ENCODE measurements at regions not wholly inside any gene's neighbourhood (a gene's known extent, or its start where the extent isn't known, plus 50 kb on each side); places are given as distances from the start of the nearest gene placed in this dataset.

DNA sequence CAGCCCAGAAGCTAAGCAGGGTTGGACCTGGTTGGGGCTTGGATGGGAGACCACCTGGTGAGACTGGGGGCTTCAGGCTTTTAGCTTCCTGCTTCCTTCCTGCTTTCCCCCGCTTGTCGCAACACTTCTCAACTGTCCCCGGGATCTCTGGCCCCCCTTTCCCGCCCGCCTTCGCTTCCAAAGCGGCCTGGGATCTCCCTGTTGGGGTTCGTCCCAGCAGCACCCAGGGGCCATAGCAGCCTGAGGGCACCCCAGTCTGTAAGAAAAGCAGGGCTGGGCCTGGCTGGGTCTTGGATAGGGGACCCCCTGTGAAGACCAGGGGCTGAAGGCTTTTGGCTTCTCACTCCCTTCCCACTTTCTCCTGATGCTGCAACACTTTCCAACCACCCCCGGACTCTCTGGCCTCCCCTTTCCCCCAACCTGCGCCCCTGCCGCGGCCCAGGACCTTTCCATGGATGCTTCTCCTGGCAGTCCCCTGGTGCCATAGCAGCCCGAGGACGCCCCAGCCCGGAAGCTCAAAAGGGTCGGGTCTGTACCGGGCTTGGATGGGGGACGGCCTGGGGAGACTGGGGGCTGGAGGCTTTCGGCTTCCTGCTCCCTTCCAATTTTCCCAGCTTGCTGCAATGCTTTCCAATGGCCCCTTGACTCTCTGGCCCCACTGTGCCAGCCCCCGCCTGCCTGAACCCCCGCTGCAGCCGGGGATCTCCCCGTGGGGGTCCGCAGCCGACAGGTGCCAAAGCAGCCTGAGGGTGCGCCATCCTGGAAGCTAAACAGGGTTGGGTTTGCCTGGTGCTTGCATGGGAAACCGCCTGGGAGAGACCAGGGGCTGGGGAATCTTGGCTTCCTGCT is 2276.2 kb downstream of the TP53TG3F start:
- no peak for DNase-seq

DNA sequence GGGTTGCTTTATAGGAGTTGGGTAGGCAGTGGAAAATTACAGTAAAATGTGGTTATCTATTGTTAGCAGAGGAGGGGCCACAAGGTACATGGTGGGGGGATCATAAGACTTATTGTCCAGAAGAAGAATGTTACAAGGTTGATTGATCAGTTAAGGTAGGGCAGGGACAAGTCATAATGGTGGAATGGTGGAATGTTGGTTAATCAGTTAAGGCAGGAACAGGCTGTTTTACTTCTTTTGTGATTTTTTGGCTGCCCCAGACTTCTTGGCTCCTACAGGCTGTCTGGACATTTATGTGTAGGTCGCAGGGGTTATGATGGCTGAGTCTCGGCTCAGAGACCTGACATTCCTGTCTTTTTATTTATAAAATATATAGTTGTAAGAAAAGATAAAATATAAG is 2277.1 kb downstream of the TP53TG3F start:
- DNase-seq, result no peak

GRCh38 chr16:35737076-35737475 is 2277.7 kb downstream of the TP53TG3F start:
- no peak for DNase-seq

- no peak for DNase-seq
These were observed 2282.1 kb downstream of the TP53TG3F start for GRCh38 chr16:35741546-35741945.

- DNase-seq, result no peak
These were observed 2283.8 kb downstream of the TP53TG3F start for GRCh38 chr16:35743101-35743692.

DNA sequence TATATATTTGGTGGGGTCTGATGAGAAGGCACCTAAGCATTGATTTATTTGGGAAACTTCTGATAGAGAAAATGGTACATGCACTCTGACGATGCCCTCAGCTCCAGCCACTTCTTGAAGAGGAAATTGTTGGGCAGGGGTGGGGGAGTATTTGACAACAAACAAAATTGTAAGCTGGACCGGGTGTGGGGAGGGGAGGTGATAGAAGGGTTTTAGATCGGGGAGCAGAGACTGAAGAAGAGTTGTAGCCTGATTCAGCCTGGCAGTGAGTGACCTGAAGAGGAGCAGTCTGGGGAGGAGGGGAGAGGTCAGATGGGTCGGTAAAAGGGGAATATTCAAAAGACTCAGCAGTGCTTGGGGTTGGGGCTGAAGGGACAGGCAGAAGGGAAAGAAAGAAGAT is 2284.7 kb downstream of the TP53TG3F start:
- DNase-seq, result no peak

GRCh38 chr16:35744726-35745125 is 2285.3 kb downstream of the TP53TG3F start:
- no peak for DNase-seq

GRCh38 chr16:35745191-35745590 is 2285.8 kb downstream of the TP53TG3F start:
- DNase-seq, result no peak

DNA sequence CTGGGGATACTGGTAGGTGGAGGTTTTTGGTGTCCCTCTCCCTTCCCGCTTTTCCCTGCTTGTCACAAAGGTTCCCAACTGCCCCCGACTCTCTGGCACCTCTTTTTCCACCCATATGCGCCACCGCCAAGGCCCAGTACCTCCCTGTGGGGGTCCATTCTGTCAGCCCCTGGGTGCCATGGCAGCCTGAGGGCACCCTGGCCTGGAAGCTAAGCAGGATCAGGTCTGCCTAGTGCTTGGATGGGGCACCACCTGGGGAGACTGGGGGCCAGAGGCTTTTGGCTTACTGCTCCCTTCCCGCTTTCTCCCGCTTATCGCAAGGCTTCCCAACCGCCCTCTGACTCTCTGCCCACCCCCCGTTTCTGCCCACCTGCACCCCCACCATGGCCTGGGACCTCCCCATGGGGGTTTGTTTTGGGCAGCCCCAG is 2286.4 kb downstream of the TP53TG3F start:
- DNase-seq, result no peak

DNA sequence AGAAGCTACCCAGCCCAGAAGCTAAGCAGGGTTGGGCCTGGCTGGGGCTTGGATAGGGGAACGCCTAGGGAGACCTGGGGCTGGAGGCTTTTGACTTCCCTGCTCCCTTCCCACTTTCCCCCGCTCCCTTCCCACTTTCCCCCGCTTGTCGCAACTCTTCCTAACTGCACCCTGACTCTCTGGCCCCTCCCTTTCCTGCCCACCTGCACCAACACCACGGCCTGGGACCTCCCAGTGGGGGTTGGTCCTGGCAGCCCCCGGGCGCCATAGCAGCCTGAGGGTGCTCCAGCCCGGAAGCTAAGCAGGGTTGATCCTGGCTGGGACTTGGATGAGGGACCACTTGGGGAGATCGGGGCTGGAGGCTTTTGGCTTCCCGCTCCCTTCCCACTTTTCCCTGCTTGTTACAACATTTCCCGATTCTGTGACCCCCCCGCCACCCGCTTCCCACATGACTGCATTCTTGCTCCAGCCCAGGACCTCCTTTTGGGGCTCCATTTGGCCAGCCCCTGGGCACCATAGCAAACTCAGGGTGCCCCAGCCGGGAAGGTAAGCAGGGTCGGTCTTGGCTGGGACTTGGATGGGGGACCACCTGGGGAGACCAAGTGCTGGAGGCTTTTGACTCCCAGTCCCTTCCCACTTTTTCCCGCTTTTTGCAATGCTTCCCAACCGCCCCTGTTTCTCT is 2287.0 kb downstream of the TP53TG3F start:
- no peak for DNase-seq

DNA sequence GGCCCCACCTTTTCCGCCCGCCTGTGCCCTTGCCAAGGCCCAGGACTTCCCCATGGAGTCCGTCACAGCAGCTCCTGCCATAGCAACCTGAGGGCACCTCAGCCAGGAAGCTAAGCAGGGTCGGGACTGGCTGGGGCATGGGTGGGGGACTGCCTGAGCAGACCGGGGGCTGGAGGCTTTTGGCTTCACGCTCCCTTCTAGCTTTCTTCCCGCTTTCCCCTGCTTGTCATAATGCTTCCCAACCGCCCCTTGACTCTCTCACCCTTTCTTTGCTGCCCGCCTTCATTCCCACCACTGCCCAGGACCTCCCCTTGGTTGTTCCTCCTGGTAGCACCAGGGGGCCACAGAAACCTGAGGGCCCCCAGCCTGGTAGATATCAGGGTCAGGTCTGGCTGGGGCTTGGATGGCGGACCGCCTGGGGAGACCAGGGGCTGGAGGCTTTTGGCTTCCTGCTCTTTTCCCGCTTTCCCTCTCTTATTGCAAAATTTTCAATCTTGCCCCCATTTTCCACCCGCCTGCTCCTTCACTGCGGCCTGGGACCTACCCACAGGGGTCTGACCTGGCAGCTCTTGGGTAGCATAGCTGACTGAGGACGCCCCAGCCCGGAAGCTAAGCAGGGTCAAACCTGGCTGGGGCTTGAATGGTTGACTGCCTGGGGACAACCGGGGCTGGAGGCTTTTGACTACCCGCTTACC is 2287.7 kb downstream of the TP53TG3F start:
- no peak for DNase-seq

DNA sequence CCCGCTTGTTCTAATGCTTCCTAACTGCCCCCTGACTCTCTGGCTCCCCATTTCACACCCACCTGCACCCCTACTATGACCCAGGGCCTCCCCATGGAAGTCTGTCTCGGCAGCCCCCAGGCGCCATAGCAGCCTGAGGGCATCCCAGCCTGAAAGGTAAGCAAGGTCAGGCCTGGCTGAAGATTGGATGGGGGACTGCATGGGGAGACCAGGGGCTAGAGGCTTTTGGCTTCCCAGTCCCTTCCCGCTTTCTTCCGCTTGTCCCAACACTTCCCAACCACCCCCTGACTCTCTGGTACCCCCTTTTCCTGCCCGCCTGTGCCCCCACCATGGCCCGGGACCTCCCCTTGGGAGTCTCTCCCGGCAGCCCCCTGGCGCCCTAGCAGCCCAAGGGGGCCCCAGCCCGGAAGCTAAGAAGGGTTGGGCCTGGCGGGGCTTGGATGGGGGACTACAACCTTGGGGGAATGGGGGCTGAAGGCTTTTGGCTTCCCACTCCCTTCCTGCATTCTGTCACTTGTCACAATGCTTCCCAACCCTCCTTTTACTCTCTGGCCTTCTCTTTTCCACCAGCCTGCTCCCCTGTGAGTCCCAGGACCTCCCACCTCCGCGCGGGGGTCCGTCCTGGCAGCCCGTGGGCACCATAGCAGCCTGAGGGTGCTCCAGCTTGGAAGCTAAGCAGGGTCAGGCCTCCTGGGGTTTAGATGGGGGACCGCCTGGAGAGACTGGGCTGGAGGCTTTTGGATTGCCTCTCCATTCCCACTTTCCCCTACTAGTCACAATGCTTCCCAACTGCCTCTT is 2288.4 kb downstream of the TP53TG3F start:
- DNase-seq, result no peak

DNA sequence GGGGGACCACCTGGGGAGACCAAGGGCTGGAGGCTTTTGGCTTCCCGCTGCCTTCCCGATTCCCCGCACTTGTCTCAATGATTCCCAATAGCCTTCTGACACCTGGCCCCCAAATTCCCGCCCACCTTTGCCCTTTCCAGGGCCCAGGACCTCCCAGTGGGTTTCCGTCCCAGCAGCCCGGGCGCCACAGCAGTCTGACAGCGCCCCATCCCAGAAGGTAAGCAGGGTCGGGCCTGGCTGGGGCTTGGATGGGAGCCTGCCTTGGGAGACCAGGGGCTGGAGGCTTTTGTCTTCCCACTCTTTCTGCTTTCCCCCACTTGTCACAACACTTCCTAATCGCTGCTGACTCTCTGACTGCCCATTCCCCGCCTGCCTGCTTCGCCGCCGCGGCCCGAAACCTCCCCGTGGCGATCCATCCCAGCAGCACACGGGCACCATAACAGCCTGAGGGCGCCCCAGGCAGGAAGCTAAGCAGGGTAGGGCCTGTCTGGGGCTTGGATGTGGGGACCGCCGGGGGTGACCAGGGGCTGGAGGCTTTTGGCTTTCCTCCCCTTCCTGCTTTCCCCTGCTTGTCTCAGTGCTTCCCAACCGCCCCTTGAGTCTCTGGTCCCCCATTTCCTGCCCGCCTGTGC is 2289.3 kb downstream of the TP53TG3F start:
- no peak for DNase-seq

- no peak for DNase-seq
These were observed 2290.1 kb downstream of the TP53TG3F start for GRCh38 chr16:35749253-35750141.

DNA sequence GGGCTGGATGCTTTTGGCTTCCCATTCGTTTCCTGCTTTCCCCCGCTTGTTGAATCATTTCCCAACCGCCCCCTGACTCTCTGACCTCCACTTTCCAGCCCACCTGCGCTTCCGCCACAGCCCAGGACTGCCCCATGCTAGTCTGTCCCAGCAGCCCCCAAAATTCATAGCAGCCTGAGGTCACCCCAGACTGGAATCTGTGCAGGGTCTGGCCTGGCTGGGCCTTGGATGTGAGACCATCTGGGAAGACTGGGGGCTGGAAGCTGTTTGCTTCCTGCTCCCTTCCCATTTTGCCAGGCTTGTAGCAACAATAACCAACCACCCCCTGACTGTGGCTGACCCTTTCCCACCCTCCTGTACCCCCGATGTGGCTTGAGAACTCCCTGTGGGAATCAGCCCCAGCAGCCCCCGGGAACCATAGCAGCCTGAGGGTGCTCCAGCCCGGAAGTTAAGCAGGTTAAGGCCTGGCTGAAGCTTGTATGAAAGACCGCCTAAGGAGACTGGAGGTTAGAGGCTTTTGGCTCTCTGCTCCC is 2290.8 kb downstream of the TP53TG3F start:
- no peak for DNase-seq

DNA sequence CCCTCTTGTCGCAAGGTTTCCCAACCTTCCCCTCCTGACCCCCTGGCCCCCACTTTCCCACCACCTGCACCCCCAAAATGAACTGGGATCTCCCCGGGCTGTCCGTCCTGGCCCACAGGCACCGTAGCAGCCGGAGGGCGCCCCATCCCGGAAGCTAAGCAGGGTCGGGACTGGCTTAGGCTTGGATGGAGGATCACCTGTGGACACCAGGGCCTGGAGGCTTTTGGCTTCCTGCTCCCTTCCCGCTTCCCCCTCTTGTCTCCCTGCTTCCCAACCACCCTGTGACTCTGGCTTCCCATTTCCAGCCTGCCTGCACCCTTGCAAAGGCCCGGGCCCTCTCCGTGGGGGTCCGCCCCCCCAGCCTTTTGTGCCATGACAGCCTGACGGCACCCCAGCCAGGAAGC is 2291.3 kb downstream of the TP53TG3F start:
- DNase-seq, result no peak

DNA sequence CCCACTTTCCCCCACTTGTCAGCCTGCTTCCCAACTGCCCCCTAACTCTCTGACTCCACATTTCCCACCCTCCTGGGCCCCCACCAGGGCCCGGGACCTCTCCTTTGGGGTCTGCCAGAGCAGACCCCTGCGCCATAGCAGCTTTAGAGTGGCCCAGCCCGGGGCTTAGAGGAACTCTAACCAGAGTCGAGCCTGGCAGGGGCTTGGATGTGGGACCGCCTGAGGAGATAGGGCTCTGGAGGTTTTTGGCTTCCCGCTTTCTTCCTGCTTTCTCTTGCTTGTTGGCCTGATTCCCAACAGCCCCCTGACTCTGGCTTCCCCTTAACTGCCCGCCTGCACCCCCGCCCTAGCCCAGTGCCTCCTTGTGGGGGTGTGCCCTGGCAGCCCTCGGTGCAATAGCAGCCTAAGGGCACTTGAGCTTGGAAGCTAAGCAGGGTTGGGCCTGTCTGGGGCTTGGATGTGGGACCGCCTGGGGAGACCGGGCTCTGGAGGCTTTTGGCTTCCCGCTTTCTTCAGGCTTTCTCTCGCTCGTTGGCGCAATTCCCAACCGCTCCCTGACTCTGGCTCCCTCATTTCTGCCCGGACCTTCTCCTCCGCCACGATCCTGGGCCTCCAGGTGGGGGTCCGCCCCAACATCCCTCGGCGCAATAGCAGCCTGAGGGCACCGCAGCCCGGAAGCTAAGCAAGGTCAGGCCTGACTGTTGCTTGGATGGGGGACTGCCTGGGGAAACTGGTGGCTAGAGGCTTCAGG is 2292.0 kb downstream of the TP53TG3F start:
- no peak for DNase-seq

GRCh38 chr16:35752012-35752772 is 2292.8 kb downstream of the TP53TG3F start:
- DNase-seq, result no peak

All from NCI-H524 (cell line).